Stomach (tissue), 8 donors: ENCODE measurements at regions not wholly inside any gene's neighbourhood (a gene's known extent, or its start where the extent isn't known, plus 50 kb on each side); places are given as distances from the start of the nearest gene placed in this dataset.

Experiments used
- DNase-seq, 2 donors: peaks; one replicate each; pipeline versions ENCODE4 v3.0.0 to v3.0.0-alpha.2; 2013 to 2019
- H3K27ac ChIP-seq, 5 donors: fragments of 200-600 bp in 4 of 5; sonication (generic) in 4 of 5; one replicate each; pipeline ENCODE4 v1.5.1; 2013 to 2019; ENCODE audit warnings: mild to moderate bottlenecking in 1 of 5, moderate library complexity in 1 of 5
- H3K27me3 ChIP-seq, 3 donors: fragments of 200-600 bp; sonication (generic); one replicate each; pipeline ENCODE4 v1.5.1; 2017 to 2019; ENCODE audit warnings: mixed run types in 1 of 3
- H3K36me3 ChIP-seq, 4 donors: fragments of 200-600 bp; sonication (generic); 1 replicate in 3 of 4; 2 replicates in 1 of 4; pipeline ENCODE4 v1.5.1; 2016 to 2019
- H3K4me1 ChIP-seq, 4 donors: fragments of 200-600 bp; sonication (generic); one replicate each; pipeline ENCODE4 v1.5.1; 2016 to 2019
- H3K4me3 ChIP-seq, 4 donors: fragments of 200-600 bp; sonication (generic) in 3 of 4; one replicate each; pipeline ENCODE4 v1.5.1; 2016 to 2019; ENCODE audit warnings: mild to moderate bottlenecking in 1 of 4
- H3K9me3 ChIP-seq, 4 donors: fragments of 200-600 bp; sonication (generic); one replicate each; pipeline ENCODE4 v1.5.1; 2016 to 2019
- CTCF ChIP-seq, 7 experiments: fragments of 450-650 bp in 4 of 7; fragments of 200-600 bp in 3 of 7; sonication (generic) in 3 of 7; IDR thresholded peaks; one replicate each; pipeline ENCODE4 v1.5.1; 2016 to 2019; ENCODE audit warnings: antibody characterized with exemption in 7 of 7, control low read depth in 2 of 7, mild to moderate bottlenecking in 1 of 7
- EP300 ChIP-seq: sonication (generic); formaldehyde crosslinking; IDR thresholded peaks from one replicate; pipeline ENCODE4 v1.6.1; 2017; ENCODE audit warnings: antibody characterized with exemption
- POLR2A ChIP-seq, 4 donors: fragments of 450-650 bp; IDR thresholded peaks; one replicate each; pipeline ENCODE4 v1.6.1; 2016; ENCODE audit warnings: antibody characterized with exemption in 4 of 4, control low read depth in 2 of 4, mild to moderate bottlenecking in 1 of 4, moderate library complexity in 1 of 4
- POLR2AphosphoS5 ChIP-seq, 3 donors: sonication (generic); formaldehyde crosslinking; IDR thresholded peaks; one replicate each; pipeline ENCODE4 v1.6.1; 2016; ENCODE audit warnings: antibody characterized with exemption in 3 of 3
- WGBS, 5 donors: extraction: QIAGEN DNeasy Blood & Tissue Kit in 3 of 5; methylation state at CpG; one replicate each; pipeline versions ENCODE4 v1.1.5 to v1.1.7; 2013 to 2018; 5-methylcytosine and 5-hydroxymethylcytosine counted together
- intact Hi-C: fragments of 100-400 bp; cut with DNase I; formaldehyde crosslinking; loops from one replicate; pipeline ENCODE4 v1.15.1; 2023; ENCODE audit warnings: low total_unique reads
- donor health status: healthy with polysubstance abuse.
- donor health status: Bipolar disorder and iron deficiency.
- donor health status: healthy.

- Histone ChIP-seq H3K36me3 (no peaks in the 10 kb centered on the region), H3K27me3 (no peaks in the 10 kb centered on the region), H3K27ac (no peak overlapping the region), H3K4me1 (no peaks in the 10 kb centered on the region), H3K9me3 (no peaks in the 10 kb centered on the region), H3K4me3 (no peak overlapping the region)
- DNase-seq, result no peak
- intact Hi-C loops, result no loop called here
- TF ChIP-seq CTCF (IDR thresholded peaks at IDR 0.05), result no peak
- TF ChIP-seq POLR2A (IDR thresholded peaks at IDR 0.05), result no peak
- no peak for TF ChIP-seq EP300
- TF ChIP-seq POLR2AphosphoS5 (IDR thresholded peaks at IDR 0.05), result no peak
- 58 to 82% (median 69%) methylated on average over 1 of the region's 1 CpG for WGBS, 5 donors
Observed at GRCh38 chr4:117428536-117428935, 343.2 kb upstream of the TRAM1L1 start.

- Histone ChIP-seq H3K36me3 (no peaks in the 10 kb centered on the region), H3K27me3 (no peaks in the 10 kb centered on the region), H3K27ac (no peak overlapping the region), H3K9me3 (no peaks in the 10 kb centered on the region), H3K4me3 (no peak overlapping the region), H3K4me1 (no peaks in the 10 kb centered on the region)
- no peak for TF ChIP-seq POLR2AphosphoS5 (IDR thresholded peaks at IDR 0.05)
- TF ChIP-seq POLR2A (IDR thresholded peaks at IDR 0.05), result no peak
- TF ChIP-seq CTCF (IDR thresholded peaks at IDR 0.05), result no peak
- no peak for TF ChIP-seq EP300
- no peak for DNase-seq
- intact Hi-C loops, result no loop called here
- WGBS, 5 donors, result 80 to 94% (median 86%) methylated on average over 1 to 2 of the region's 2 CpGs
Observed at GRCh38 chr4:117429061-117429460, 343.7 kb upstream of the TRAM1L1 start.

GRCh38 chr4:117429506-117429905 lies 344.1 kb upstream of the TRAM1L1 start:
- Histone ChIP-seq H3K27ac (no peak overlapping the region), H3K9me3 (no peaks in the 10 kb centered on the region), H3K36me3 (no peaks in the 10 kb centered on the region), H3K27me3 (no peaks in the 10 kb centered on the region), H3K4me1 (no peaks in the 10 kb centered on the region), H3K4me3 (no peak overlapping the region)
- no peak for DNase-seq
- intact Hi-C loops, result no loop called here
- 77 to 87% (median 85%) methylated on average over 3 to 5 of the region's 5 CpGs for WGBS, 5 donors
- no peak for TF ChIP-seq EP300
- no peak for TF ChIP-seq CTCF (IDR thresholded peaks at IDR 0.05)
- no peak for TF ChIP-seq POLR2A (IDR thresholded peaks at IDR 0.05)
- no peak for TF ChIP-seq POLR2AphosphoS5 (IDR thresholded peaks at IDR 0.05)

GRCh38 chr4:117434424-117434823 lies 349.0 kb upstream of the TRAM1L1 start:
- Histone ChIP-seq H3K9me3 (no peaks in the 10 kb centered on the region), H3K36me3 (no peaks in the 10 kb centered on the region), H3K27ac (no peak overlapping the region), H3K27me3 (no peaks in the 10 kb centered on the region), H3K4me3 (no peak overlapping the region), H3K4me1 (no peaks in the 10 kb centered on the region)
- no peak for DNase-seq
- WGBS, 5 donors, result 36 to 60% (median 58%) methylated on average over 1 of the region's 1 CpG
- no peak for TF ChIP-seq EP300
- no peak for TF ChIP-seq POLR2A (IDR thresholded peaks at IDR 0.05)
- TF ChIP-seq POLR2AphosphoS5 (IDR thresholded peaks at IDR 0.05), result no peak
- no peak for TF ChIP-seq CTCF (IDR thresholded peaks at IDR 0.05)
- intact Hi-C loops, result no loop called here
